NB4 (cell line): ENCODE measurements at regions not wholly inside any gene's neighbourhood (a gene's known extent, or its start where the extent isn't known, plus 50 kb on each side); places are given as distances from the start of the nearest gene placed in this dataset.

Experiments used
- CTCF ChIP-seq: IDR thresholded peaks from one replicate; pipeline ENCODE4 v1.5.1; 2012; ENCODE audit warnings: low read depth, low read length
- POLR2A ChIP-seq: IDR thresholded peaks from 2 replicates; pipeline ENCODE4 v1.6.1; 2011; ENCODE audit warnings: mild to moderate bottlenecking; ENCODE audit not compliant: insufficient read length; ENCODE audit errors: extremely low read depth
- TF ChIP-seq, protein P1 (sequence below): IDR thresholded peaks from 2 replicates; pipeline ENCODE4 v1.6.1; 2011; ENCODE audit warnings: low read depth, low read length

DNA sequence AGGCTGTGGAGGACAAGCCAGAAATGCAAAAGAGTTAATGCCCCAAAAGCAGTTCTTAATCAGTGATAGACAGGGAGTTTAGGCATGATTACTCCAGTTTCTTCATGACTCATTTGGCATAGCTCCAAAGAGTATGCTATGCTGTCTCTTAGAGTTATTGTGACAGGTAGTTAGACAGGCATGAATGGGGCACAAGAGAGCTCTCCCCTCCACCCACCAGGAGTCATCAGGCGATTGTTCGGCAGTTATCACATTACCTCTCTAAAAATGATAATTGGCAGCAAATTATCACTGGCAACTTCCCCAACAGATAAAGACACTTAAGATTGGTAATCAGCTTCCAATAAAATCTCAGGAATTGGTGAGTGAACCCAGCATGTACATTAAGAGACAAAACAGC, 320.1 kb downstream of the DAD1 start:
- TF ChIP-seq, protein P1, sequence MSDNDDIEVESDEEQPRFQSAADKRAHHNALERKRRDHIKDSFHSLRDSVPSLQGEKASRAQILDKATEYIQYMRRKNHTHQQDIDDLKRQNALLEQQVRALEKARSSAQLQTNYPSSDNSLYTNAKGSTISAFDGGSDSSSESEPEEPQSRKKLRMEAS, result no peak
- no peak for TF ChIP-seq CTCF
- no peak for TF ChIP-seq POLR2A
